CD14-positive monocyte (primary cell): ENCODE measurements at regions not wholly inside any gene's neighbourhood (a gene's known extent, or its start where the extent isn't known, plus 50 kb on each side); places are given as distances from the start of the nearest gene placed in this dataset.

Source experiments
- DNase-seq, 3 donors: peaks; one replicate each; pipeline ENCODE4 v3.0.0-alpha.2; 2011 to 2022
- H2AFZ ChIP-seq: 2 replicates; pipeline ENCODE4 v1.6.0; 2012; ENCODE audit warnings: mild to moderate bottlenecking, low read depth, low read length, inconsistent platforms; ENCODE audit not compliant: insufficient read depth, poor library complexity, severe bottlenecking
- H3K27ac ChIP-seq, 2 donors: 1 replicate in 1 of 2; 2 replicates in 1 of 2; pipeline ENCODE4 v1.5.1; 2012 to 2013; ENCODE audit warnings: low read length in 2 of 2, control low read depth in 1 of 2, inconsistent platforms in 1 of 2, low read depth in 1 of 2, mild to moderate bottlenecking in 1 of 2
- H3K27me3 ChIP-seq, 2 donors: one replicate each; pipeline versions ENCODE4 v1.6.0 to v1.6.1; 2011 to 2013; ENCODE audit warnings: low read length in 2 of 2; ENCODE audit not compliant: control insufficient read depth in 2 of 2, insufficient read depth in 2 of 2
- H3K36me3 ChIP-seq, 2 donors: replicated peaks in 1 of 2; 1 replicate in 1 of 2; 2 replicates in 1 of 2; pipeline versions ENCODE4 v1.5.1 to v1.6.1; 2012 to 2013; ENCODE audit warnings: low read length in 2 of 2, control low read depth in 1 of 2, inconsistent platforms in 1 of 2, mild to moderate bottlenecking in 1 of 2; ENCODE audit not compliant: insufficient read depth in 2 of 2, control insufficient read depth in 1 of 2
- H3K4me1 ChIP-seq, 2 donors: 1 replicate in 1 of 2; 2 replicates in 1 of 2; pipeline versions ENCODE4 v1.5.1 to v1.6.1; 2012 to 2013; ENCODE audit warnings: low read length in 2 of 2, control low read depth in 1 of 2, inconsistent platforms in 1 of 2, mild to moderate bottlenecking in 1 of 2, moderate library complexity in 1 of 2; ENCODE audit not compliant: insufficient read depth in 2 of 2, control insufficient read depth in 1 of 2
- H3K4me2 ChIP-seq: replicated peaks from 2 replicates; pipeline ENCODE3; 2012; ENCODE audit warnings: low read length, moderate library complexity, mild to moderate bottlenecking; ENCODE audit not compliant: poor library complexity, severe bottlenecking; ENCODE audit errors: extremely low read depth
- H3K4me3 ChIP-seq, 3 experiments: fragments of 200-600 bp in 1 of 3; sonication (generic) in 1 of 3; replicated peaks in 1 of 3; 1 replicate in 2 of 3; 2 replicates in 1 of 3; pipeline ENCODE4 v1.5.1; 2011 to 2013; ENCODE audit warnings: low read length in 3 of 3, mild to moderate bottlenecking in 3 of 3, control low read depth in 2 of 3, low read depth in 2 of 3, inconsistent platforms in 1 of 3, moderate library complexity in 1 of 3
- H3K79me2 ChIP-seq: 2 replicates; pipeline ENCODE4 v1.6.0; 2012; ENCODE audit warnings: mild to moderate bottlenecking, control low read depth, inconsistent platforms, low read length, moderate library complexity; ENCODE audit not compliant: insufficient read depth
- H3K9ac ChIP-seq: 2 replicates; pipeline ENCODE4 v1.6.0; 2017; ENCODE audit warnings: low read length, mild to moderate bottlenecking; ENCODE audit not compliant: insufficient read depth, poor library complexity, severe bottlenecking
- H3K9me3 ChIP-seq, 2 donors: replicated peaks in 1 of 2; 1 replicate in 1 of 2; 2 replicates in 1 of 2; pipeline versions ENCODE4 v1.5.1 to v1.6.1; 2012 to 2013; ENCODE audit warnings: low read length in 2 of 2, control low read depth in 1 of 2; ENCODE audit not compliant: control insufficient read depth in 1 of 2, insufficient read depth in 1 of 2
- H4K20me1 ChIP-seq: 2 replicates; pipeline ENCODE4 v1.6.0; 2012; ENCODE audit warnings: mild to moderate bottlenecking, low read length, control low read depth, moderate library complexity; ENCODE audit not compliant: insufficient read depth
- H3K27ac Mint-ChIP-seq, 7 donors: one replicate each; pipeline ENCODE4 v1.8.0; 2020; ENCODE audit warnings: mild to moderate bottlenecking in 7 of 7, mixed read lengths in 7 of 7, moderate library complexity in 6 of 7, inconsistent platforms in 2 of 7
- H3K27me3 Mint-ChIP-seq, 3 donors: one replicate each; pipeline ENCODE4 v1.8.0; 2021 to 2022; ENCODE audit warnings: low read depth in 3 of 3, mild to moderate bottlenecking in 3 of 3, mixed read lengths in 3 of 3, moderate library complexity in 3 of 3, inconsistent platforms in 1 of 3
- H3K36me3 Mint-ChIP-seq, 2 donors: one replicate each; pipeline ENCODE4 v1.8.0; 2020; ENCODE audit warnings: mixed read lengths in 2 of 2, inconsistent platforms in 1 of 2, mild to moderate bottlenecking in 1 of 2
- H3K4me1 Mint-ChIP-seq: one replicate; pipeline ENCODE4 v1.8.0; 2020; ENCODE audit warnings: mild to moderate bottlenecking, mixed read lengths
- H3K4me3 Mint-ChIP-seq, 2 donors: one replicate each; pipeline ENCODE4 v1.8.0; 2020; ENCODE audit warnings: mild to moderate bottlenecking in 2 of 2, mixed read lengths in 2 of 2, moderate library complexity in 1 of 2
- H3K9me3 Mint-ChIP-seq, 7 donors: one replicate each; pipeline ENCODE4 v1.8.0; 2020 to 2022; ENCODE audit warnings: mixed read lengths in 7 of 7, mild to moderate bottlenecking in 6 of 7, moderate library complexity in 6 of 7, inconsistent platforms in 2 of 7
- WGBS: methylation state at CpG from one replicate; pipeline ENCODE4 v1.1.5; 2013; ENCODE audit warnings: missing lambda C conversion rate; ENCODE audit not compliant: insufficient coverage; 5-methylcytosine and 5-hydroxymethylcytosine counted together
- intact Hi-C, 2 donors: fragments of 100-400 bp; cut with micrococcal nuclease; formaldehyde crosslinking; loops; one replicate each; pipeline versions ENCODE4 v1.15.0 to v1.15.1; 2023
- TF ChIP-seq, protein P1 (sequence below): fragments of 200-600 bp; IDR thresholded peaks from one replicate; pipeline ENCODE4 v1.8.0; 2022; ENCODE audit warnings: antibody characterized with exemption, mild to moderate bottlenecking

- H3K4me3 ChIP-seq, result no peak overlapping the region
- peaks cover 2 to 4% of the 10 kb centered on the region in 2 donors for H3K27me3 ChIP-seq
- H3K9me3 Mint-ChIP-seq, result peaks cover 0 to 4% (median 0%) of the 10 kb centered on the region in 7 donors
- H3K9me3 ChIP-seq, result no peaks in the 10 kb centered on the region
- no peak overlapping the region for H3K27ac Mint-ChIP-seq
- H4K20me1 ChIP-seq, result no peaks in the 10 kb centered on the region
- WGBS, result 71% methylated on average over 1 of the region's 5 CpGs
- TF ChIP-seq, protein P1, sequence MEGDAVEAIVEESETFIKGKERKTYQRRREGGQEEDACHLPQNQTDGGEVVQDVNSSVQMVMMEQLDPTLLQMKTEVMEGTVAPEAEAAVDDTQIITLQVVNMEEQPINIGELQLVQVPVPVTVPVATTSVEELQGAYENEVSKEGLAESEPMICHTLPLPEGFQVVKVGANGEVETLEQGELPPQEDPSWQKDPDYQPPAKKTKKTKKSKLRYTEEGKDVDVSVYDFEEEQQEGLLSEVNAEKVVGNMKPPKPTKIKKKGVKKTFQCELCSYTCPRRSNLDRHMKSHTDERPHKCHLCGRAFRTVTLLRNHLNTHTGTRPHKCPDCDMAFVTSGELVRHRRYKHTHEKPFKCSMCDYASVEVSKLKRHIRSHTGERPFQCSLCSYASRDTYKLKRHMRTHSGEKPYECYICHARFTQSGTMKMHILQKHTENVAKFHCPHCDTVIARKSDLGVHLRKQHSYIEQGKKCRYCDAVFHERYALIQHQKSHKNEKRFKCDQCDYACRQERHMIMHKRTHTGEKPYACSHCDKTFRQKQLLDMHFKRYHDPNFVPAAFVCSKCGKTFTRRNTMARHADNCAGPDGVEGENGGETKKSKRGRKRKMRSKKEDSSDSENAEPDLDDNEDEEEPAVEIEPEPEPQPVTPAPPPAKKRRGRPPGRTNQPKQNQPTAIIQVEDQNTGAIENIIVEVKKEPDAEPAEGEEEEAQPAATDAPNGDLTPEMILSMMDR, result no peak
- H3K36me3 Mint-ChIP-seq, result no peaks in the 10 kb centered on the region
- H3K9ac ChIP-seq, result no peak overlapping the region
- DNase-seq, result no peak
- H3K27me3 Mint-ChIP-seq, result peaks cover 4 to 8% (median 8%) of the 10 kb centered on the region in 3 donors
- H3K4me1 ChIP-seq, result peaks cover 0 to 5% of the 10 kb centered on the region in 2 donors
- H2AFZ ChIP-seq, result no peak overlapping the region
- no peaks in the 10 kb centered on the region for H3K79me2 ChIP-seq
- no peaks in the 10 kb centered on the region for H3K36me3 ChIP-seq
- intact Hi-C loops, result no loop called here
- no peak overlapping the region for H3K27ac ChIP-seq
- H3K4me2 ChIP-seq, result no peak overlapping the region
- peaks cover 8% of the 10 kb centered on the region for H3K4me1 Mint-ChIP-seq
- no peak overlapping the region for H3K4me3 Mint-ChIP-seq
Observed at GRCh38 chr12:107306141-107306659, 212.9 kb upstream of the CRY1 start.

- H3K27ac Mint-ChIP-seq, result no peak overlapping the region
- TF ChIP-seq, protein P1, result no peak
- intact Hi-C loops, result no loop called here
- Histone ChIP-seq H2AFZ (no peak overlapping the region), H3K9ac (no peak overlapping the region), H3K4me3 (no peak overlapping the region), H3K4me2 (no peak overlapping the region), H3K79me2 (no peaks in the 10 kb centered on the region), H4K20me1 (no peaks in the 10 kb centered on the region), H3K36me3 (no peaks in the 10 kb centered on the region), H3K9me3 (no peaks in the 10 kb centered on the region), H3K27me3 (peaks cover 2 to 4% of the 10 kb centered on the region in 2 donors), H3K4me1 (peaks cover 0 to 5% of the 10 kb centered on the region in 2 donors), H3K27ac (no peak overlapping the region)
- H3K9me3 Mint-ChIP-seq, result peaks cover 0 to 4% (median 0%) of the 10 kb centered on the region in 7 donors
- H3K4me3 Mint-ChIP-seq, result no peak overlapping the region
- no peaks in the 10 kb centered on the region for H3K36me3 Mint-ChIP-seq
- peaks cover 14% of the 10 kb centered on the region for H3K4me1 Mint-ChIP-seq
- peaks cover 7 to 10% (median 7%) of the 10 kb centered on the region in 3 donors for H3K27me3 Mint-ChIP-seq
- DNase-seq, result no peak
Observed at GRCh38 chr12:107308310-107308709, 215.0 kb upstream of the CRY1 start.
